Hematopoietic multipotent progenitor cell treated with erythropoietin and hydrocortisone succinate and interleukin-3 and kit ligand, for 6 days (in vitro differentiated cells): ENCODE measurements at regions not wholly inside any gene's neighbourhood (a gene's known extent, or its start where the extent isn't known, plus 50 kb on each side); places are given as distances from the start of the nearest gene placed in this dataset.
A peak's percentile ranks its signal among the peaks of the same experiment; 100 is the strongest.

ENCODE experiments used
- DNase-seq: peaks from one replicate; pipeline ENCODE4 v3.0.0-alpha.2; 2015

DNA sequence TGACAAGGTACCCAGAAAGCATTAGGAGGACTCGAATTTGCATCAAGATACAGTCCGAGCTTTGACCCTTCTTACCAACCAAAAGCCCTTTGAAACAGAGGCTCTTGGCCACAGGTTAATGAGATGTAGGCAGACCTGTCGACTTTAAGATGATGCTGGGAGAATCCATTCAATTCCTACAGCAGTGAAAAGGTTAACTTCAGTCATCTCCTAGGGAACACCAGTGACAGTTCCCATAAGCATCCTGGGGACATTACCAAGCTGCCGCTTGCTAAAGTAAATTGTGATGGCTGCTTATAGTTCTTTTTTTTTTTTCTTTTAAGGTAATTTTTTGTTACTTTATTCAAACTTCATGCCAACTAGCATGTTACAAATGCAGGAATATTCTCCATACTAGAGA, 379.3 kb downstream of the SOX11 start:
- no peak for DNase-seq

DNA sequence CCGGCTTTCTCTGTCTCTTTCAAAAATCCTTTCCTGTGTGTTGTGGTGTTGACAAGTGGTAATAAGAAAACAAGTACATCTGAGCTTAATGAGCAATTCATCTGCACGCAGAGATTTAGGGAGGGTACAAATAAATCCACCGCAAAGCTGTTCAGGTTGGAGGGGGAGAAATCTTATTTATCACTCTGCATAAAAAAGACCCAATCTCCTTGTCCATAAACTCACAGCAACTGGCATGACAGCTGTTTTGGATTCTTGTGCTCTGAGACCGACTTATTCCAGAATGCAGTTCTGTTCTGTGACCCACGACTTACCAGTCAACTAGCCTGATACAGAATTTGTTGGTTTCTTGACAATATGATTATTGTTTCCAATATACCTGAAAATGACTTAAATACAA, 380.1 kb downstream of the SOX11 start:
- no peak for DNase-seq

DNA sequence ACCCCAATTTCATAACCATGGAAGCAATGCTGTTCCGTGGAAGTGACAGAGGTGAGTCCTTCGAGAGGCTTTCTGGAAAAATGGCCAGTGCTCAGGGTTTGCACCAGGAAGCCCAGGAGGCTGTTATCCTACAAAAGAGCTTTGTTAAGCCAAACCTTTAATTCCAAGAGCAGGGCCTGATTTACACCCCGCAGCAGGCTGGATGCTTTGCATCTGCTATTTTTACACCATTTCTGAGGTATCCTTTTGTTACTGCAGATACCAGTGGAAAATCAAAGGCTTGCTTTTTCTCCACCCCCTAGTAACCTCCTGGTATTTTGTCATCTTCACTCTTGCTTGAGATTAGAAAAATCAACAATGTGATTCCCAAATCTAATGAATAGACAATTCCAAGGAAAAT, 380.6 kb downstream of the SOX11 start:
- DNase-seq, result no peak

DNA sequence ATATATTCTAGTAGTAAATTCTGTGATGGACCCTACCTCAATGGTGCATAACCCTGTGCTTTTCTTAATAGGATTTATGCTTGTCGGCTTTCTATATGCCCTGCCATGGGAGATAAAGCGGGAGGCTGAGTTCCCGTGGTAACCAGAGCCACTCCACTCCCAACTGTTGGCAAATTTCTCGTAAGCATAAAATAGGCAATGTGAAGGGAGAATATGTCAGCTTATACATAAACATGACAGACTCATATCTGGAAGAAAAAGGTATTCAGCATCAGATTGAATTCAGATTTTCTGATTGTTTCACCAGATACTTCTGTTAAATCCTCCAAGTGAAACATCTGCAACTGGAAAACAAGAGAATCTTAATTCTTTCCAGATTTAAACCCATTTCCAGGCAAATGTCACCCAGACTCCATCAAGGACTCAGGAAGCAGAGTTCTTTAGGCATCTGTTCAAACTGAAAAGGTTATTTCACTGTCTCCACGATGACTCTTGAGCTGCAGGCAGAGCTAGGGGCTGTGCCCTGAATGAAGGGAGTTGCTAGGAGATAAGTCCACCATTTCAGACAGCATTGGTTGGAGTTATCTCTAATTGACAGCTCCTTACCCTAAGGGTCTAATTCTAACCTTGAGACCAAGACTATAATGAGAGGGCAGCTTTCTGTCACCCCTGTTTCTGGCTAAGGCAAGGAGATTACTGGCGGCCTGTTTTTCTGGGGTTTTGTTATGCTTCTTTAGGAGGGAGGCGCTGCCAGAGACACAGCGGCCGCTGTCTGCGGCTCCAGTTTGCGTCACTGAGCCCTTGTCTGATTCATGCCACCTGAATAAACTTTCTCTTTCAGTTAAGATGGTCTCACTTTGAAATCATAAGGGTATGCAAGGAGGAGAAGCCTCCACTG, 381.3 kb downstream of the SOX11 start:
- peak; percentile 15 for DNase-seq

DNA sequence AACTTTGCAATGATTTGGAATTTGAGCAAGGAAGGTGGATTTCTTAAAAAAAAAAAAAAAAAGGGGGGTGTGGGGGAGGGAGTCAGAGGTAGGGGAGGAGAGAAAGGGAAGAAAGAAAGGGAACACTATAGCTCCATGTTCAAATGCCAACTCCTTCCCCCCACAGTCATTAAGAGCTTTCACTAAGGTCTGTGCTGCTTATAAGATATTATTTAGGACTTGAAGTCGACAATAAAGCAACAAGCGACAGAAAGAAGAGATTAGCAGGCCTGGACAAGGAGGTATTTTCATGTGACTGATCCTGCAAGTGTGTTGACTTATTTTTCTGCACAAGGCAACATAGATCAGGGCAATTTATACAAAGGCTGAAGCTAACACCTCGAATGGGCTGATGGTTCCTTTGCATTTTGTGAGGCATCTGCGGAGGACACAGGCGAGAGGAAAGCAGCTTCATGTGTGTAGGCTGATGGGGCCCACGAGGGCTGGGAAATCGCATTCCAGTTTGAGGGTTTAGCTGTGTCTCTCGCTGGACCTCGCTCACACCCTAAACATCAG, 382.0 kb downstream of the SOX11 start:
- DNase-seq, result no peak

DNA sequence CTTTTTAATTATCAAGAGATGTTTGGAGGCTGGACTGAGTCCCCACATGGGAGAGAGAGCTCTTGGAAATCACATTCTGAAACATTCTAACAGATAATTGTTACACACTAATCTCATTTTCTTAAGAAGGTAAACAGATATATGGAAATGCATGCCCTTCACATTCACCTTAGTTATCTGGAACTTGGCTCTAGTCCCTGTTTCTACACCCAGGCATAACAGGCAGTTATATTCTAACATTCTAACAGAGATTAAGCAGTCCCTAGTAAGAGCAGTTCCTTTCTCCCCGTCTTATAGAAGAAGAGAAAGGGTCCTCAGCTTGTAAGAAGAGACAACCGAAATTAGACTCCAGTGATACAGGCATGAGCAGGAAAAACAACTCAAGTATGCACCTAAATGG, 385.4 kb downstream of the SOX11 start:
- DNase-seq, result no peak

DNA sequence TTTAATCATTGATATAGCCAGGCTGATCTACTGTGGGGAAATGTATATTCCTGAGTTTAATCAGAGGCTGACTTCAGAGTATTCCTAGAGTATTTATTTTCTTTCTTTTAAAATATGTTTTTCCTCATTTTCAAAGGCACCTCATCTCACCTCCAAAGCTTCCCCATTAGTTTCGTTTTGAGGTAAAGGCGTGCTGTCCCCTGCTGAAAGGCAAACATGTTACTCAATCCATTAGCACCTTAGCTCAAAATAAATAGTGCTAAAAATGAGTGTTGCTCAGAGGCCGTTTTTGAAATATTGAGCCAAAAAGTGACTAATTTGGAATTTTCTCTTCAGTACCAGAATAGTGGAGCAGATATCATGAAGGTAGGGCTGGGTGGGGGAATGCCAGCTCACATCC, 386.2 kb downstream of the SOX11 start:
- DNase-seq, result no peak

DNA sequence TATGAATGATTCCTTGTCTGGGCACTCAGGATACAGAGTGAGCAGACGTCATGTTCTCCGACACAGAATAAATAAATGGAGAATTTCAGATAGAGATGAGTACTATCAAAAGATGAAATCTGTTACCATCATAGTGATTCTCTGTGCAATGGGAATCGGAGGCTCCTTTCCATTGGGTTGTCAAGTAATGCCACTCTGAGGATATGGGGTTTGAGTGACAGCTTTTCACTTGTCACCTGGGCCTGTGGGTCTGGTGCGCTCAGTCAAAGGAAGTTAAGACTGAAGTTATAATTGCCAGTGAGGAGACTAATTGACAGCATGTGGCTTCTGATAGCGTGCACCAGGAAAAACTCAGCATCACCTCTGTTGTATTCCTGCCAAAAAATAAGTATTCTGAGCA, 387.2 kb downstream of the SOX11 start:
- no peak for DNase-seq

DNA sequence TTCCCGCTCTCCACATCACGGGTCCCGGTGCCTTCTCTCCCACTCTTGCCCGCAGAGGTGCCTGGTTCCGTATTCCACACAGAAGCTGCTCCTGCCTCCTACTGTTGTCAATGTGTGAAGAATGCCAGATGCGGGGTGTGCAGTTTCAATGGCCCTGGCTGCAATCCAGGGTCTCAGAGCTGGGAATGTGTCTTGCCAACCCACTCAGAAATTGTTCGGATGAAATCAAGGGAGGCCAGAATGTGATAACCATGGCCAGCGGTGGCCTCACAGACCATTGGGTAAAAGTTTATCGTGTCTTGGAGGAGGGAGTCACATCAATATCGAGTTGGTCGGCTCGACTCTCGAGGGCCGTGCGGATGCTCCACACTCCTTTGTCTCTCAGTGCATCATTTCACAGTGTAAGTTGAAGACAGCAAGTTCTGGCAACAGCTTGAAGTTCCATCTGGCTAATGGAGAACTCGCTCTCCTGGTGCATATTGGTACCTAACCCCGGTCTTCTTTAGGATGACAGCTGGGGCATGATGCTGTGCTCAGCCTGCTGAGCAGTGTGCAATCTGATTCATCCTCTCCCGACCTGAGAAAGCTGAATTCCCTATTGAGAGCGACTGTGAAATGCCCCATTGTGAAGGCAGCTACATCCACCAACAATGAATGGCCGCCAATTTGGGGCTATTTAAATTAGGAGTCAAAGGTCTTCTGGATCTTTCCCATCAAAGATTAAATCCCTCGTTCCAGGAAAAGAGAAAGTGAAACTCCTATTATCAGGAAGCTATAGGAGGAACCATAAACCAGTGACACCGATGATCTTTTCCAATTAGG, 389.0 kb downstream of the SOX11 start:
- DNase-seq, result no peak

DNA sequence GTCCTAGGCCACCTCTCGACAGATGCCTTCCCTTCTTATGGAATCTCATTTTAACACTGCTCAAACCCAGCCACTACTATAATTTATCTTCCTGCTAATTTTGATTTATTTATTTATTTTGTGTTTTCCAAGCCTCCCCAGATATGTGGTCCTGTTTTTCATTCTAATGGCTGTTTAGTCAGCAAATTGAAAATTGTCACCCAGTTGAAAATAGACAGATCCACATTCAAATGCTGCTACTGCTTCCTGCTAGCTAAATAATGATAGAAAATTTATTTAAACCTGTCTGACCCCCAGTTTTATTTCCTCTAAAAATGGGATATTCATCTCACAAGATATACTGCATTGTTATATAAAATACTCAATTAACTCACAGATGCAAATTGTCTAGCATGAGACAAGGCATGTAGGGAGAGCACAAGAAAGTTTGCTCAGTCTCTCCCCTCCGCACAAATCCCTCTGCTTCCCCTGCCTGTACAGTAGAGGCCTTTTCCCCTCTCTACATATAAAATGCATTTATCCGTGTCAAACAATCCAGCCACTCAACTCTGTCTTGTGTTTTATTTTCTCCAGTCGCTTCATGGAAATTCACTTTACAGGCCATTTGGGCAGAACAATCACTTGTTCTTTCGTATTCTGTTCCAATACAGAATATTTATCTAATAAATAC, 389.9 kb downstream of the SOX11 start:
- no peak for DNase-seq

DNA sequence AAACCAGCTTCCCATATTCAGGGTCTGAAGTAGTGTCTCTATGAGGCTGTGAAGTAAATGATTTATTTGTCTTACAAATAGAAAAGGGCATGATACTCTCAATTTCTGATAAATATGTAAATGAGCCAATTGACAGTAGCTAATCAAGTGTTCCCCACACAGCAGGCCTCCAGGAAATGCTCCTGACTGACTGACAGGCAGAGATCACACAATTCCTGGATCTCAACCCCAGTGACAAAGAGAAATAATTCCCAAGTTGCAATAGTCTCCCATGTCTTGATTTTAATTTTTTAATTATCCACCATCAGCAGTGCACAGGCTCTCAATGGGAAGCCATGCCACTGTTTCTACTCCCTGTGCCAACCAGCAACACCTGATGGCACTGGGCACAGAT, 390.4 kb downstream of the SOX11 start:
- DNase-seq, result no peak

DNA sequence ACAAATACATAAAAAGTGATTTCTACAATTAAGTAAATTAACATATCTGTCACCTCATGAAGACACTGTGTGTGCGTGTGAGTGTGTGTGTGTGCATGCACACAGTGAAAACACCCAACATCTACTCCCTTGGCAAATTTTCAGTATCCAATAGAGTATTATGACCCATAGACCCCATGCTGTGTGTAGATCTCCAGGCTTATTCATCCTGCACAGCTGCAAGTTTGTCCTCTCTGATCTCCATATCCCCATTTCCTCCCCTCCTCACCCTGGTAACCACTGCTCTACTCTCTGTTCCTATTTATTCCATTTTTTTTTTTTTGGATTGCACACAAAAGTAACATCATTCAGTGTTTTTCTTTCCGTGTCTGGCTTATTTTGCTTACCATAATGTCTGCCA, 391.0 kb downstream of the SOX11 start:
- no peak for DNase-seq

DNA sequence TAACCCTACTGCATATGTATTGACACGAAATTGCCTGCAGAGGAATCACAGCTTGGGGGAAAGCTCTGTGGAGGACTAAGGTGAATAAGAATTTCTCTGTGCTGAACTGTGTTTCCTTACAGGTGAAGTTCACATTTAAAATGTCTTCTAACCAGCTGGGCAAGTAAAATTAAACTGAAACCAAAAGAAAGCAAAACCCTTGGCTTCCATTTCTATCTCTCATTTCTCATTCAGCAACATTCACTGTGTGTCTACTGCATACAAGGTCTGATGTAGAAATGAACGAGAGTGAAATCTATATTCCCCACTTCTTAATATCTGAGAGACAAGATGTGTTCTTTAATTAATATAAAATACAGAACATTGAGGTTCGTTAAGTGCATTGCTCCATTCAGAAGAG, 397.3 kb downstream of the SOX11 start:
- no peak for DNase-seq

DNA sequence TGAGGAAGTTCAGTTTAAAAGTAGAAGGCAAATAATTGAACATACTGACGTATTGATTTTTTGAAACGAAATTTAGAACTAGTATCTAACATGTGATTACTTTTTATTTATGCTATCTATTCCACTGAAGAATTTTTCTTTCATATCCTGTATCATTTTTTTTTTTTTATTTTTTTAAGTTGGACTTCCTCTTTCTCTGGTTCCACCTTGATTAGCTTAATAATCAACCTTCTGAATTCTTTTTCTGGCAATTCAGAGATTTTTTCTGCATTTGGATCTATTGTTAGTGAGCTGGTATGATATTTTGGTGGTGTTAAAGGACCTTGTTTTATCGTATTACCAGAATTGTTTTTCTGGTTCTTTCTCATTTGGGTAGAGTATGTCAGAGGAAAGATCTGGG, 411.2 kb downstream of the SOX11 start:
- DNase-seq, result no peak

DNA sequence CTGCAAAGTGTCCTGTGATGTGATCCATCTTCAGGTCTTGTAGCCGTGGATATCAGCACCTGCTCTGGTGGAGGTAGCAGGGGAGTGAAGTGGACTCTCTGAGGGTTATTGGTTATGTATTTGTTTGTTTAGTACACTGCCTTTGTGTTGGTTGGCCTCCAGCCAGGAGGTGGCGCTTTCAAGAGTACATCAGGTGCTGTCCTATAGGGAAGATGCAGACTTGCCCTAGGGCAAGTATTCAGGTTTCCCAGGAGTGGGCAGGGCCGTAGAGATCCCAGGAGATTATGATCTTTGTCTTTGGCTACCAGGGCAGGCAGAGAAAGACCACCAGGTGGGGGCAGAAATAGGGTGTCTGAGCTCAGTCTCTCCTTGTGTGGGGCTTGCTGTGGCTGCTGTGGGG, 411.8 kb downstream of the SOX11 start:
- DNase-seq, result peak; percentile 42

DNA sequence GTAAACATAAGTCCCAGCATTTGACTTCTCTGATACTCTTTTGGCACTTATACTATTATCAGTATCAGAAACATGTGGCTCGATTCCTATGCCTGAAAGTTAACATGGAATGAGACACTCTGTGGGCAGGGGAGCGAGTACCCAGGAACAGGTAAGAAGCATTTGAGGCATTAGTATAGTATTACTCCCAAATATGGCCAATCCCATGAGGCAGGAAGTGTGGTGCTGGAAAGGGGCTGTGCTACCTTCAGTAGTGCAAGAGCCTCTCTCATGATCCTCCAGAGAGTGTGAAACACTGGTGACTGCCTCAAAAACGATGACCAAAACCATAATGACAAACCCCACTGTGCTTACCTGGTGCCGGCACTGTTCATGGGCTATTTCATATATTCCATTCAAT, 415.1 kb downstream of the SOX11 start:
- DNase-seq, result no peak

DNA sequence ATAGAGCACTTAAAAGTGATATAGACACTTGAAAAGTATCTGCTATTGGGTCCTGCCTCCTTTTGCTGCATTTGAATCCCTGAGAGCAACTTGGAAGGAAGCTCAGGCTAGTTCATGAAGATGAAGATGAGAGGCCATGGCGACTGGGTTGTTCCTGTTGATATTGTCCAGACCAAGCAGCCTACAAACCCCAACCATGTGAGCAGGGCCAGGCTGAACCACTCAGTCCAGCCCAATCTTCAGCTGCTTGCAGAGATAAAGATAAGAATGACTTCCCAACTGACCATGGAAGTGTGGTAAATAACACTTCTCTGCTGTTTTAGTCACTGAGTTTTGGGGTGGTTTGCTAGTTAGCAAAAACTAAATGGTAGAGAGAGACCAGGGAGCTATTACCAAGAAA, 417.6 kb downstream of the SOX11 start:
- DNase-seq, result peak; percentile 24

DNA sequence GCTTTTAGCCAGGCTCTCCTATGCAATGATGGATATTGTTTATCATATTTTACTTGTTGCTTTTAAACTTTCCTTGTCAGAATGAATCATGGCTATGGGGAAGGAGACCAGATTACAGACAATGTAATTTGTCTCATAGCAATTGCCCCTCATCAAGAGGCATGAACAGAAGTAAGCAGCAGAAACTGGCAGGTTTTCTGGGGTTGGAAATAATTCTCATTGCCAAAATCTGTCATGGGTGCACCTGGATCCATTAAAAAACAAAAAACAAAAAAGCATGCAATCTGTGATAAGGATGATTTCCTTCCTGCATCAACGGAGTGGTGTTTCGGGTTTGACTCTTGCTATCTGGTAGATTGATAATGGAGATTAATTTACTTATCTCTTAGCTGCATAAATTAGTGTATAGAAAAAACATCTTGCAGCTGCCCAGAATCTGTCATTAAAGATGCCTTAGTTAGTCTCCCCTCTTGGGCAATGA, 419.6 kb downstream of the SOX11 start:
- peak; percentile 43 for DNase-seq

DNA sequence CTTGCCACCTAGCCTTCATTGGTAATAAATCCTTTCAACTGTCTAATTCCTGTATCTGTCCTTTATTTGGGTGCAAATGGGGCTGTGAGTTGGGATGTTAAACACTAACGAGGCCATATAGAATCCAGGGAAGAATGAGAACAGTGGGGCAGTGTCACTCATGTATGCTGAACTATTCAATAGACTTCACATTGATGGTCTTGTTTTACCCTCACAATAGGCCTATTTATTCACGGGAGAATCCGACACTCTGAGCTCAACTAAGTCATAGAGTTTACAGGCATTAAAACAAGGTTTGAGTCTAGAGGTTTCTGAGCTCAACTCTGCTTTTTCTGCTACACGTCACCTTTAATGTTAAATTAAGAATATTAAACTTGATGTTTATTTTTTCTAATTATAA, 421.6 kb downstream of the SOX11 start:
- DNase-seq, result no peak

DNA sequence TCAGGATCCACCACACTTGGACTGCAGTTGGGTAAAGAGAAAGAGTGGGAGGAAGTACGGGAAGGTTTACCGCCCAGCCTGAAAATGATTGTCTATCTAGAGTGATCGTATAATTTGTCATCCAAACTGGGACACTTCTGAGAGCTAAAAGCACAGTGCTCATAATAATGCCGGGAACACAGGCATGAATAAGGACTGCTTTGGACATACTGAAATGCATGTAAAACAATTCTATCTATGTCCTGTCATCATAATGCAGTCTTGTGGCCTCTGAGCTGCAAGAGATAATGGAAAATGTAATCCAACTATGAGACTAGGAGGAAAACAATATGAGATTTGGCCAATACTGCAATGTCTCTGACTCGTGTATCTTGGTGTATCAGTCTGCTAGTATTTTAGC, 435.5 kb downstream of the SOX11 start:
- DNase-seq, result no peak

DNA sequence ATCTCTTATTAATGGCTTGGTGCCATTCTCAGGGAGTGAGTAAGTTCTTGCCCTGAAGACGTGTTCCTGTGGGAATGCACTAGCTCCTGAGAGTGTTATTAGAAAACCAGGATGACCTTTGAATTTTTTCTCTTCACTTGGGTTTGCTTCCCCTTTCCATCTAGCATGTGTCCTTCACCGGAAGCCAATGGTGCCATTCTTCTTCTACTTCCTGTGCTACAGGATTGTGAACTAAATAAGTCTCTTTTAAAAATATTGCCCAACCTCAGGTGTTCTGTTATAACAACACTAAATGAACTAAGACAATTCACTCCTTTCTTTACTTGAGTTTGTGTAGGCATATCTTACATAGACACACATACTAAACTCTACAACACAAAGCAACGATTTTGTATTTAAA, 447.0 kb downstream of the SOX11 start:
- no peak for DNase-seq

DNA sequence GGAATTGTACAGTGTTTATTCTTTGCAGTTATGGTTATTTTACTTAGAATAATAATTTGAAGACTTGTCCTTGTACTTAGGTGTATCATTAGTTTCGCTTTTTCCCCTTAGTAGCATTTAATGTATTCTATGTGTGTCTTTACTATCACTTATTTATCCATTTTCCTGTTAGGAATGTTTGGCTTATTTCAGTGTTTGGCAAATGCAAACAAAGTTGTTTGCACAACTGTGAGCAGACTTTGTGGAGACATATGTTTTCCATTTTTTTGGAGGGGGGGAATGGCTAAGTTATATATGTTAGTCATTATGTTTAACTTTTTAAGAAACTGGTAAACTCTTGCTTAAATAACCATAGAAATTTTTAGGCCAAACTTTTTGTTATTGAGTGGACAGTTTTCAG, 447.7 kb downstream of the SOX11 start:
- no peak for DNase-seq

DNA sequence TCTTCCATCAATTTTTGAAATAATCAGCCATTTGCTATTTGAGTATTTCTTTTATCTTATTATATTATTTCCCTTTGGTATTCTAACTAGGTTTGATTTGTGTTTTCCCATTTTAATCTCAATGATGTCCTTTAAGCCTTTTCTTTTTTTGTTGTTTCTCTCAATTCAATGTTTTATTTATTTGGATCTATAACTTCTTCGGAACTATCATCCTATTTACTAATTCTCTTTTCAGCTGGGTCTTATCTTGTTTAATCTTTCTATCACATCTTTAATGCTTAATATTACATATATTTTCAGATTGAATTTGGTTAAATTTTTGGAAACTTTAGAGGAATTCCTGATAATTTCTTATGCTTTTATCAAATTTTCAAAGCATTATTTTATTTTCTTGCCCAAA, 448.3 kb downstream of the SOX11 start:
- DNase-seq, result no peak
